Left lobe of liver (tissue), 2 donors: ENCODE measurements at regions not wholly inside any gene's neighbourhood (a gene's known extent, or its start where the extent isn't known, plus 50 kb on each side); places are given as distances from the start of the nearest gene placed in this dataset.
A peak's percentile ranks its signal among the peaks of the same experiment; 100 is the strongest.

Source experiments
- ATAC-seq: fragments of 200-7000 bp; cut with Tn5 transposase; one replicate; pipeline ENCODE4 v1.9.1; 2020; ENCODE audit warnings: mild to moderate bottlenecking, moderate library complexity
- DNase-seq: peaks from one replicate; pipeline ENCODE4 v3.0.0-alpha.2; 2020; ENCODE audit warnings: low spot score
- donor health status: DM: no; HTN: no; CAD: no; lungs with moderate emphysema.
- donor health status: DM: no; HTN: yes; CAD: no.

DNA sequence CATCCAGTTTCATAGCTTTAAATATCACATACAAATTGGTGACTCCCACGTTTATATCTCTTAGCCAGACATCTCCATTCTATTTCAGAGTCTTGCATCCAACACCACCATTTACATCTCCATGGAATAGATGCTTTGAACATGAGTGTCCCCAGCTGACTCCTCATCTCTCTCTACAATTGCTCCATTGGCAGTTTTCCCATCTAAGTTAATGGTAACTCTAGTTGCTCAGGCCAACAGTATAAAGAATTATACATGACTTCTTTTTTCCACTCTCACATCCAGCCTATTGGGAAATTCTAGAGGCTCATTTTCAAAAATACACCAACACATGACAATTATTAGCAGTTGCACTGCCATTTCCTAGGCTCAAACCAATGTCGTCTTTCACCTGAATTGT lies 388.2 kb downstream of the STIM2 start:
- ATAC-seq = no peak
- DNase-seq = no peak

DNA sequence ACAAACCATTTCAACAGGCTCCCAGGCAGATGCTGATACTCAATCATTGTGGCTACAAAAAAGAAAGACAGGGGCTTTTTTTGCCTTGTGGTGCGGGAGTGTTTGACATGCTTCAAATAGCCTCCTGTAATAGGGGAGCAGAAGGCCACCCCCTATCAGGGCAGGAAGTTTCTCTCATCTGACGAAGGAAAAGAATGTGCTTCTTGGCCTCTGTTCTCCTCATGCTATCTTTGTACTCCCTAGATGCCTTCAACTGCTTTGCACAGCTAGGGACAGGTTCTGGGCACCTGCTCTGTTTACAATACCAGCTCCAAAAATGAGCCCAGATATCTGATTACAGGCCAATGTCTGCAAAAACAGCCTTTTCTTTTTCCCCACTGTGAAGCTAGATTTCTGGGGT lies 391.1 kb downstream of the STIM2 start:
- DNase-seq = no peak
- no peak for ATAC-seq

DNA sequence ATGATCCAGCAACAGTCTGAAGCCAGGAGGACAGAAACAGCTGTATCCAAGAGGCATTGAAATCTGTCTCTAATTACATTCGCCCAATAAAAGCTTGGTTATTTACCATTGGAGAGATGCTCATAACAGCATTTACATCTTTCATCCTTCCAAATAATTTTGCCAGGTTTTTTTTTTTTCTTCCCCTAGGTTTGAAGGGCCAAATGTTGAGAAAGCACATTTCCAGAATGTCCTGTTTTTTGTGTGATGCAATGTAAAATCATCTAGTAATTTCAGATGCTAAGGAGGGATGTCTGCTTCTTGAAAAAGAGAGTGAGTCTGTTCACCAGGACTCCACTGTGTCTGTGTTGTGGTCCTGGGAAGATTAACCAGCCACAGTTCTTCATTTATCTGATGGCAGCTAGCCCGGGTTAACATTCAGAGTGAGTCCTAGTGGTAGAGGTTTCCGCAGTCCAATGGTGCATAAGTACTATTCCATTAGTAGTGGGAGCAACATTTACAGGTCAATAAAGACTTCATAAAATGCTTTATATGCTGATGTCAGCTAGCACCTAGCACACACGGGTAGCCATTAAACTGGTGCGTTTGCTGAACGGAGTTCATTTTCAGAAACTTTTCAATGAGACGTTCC lies 406.8 kb downstream of the STIM2 start:
- DNase-seq = no peak
- ATAC-seq = no peak

DNA sequence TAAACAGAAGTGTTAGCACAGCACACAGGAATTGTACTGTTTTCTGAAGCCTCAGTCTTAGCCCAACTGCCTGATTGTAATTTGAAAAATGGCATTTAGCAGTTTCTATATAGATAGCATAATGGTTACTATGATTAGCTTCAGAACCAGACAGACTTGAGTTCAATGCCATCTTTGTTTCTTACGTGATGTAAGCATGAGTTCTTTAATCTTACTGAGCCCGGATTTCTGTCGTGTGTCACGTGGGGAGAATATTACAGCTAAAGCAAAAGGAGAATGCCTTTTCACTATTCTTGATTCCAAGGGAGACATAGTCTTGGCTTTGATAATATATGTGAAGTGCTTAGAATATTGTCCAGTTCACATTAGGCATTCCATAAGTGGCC lies 407.3 kb downstream of the STIM2 start:
- no peak for ATAC-seq
- DNase-seq = no peak

DNA sequence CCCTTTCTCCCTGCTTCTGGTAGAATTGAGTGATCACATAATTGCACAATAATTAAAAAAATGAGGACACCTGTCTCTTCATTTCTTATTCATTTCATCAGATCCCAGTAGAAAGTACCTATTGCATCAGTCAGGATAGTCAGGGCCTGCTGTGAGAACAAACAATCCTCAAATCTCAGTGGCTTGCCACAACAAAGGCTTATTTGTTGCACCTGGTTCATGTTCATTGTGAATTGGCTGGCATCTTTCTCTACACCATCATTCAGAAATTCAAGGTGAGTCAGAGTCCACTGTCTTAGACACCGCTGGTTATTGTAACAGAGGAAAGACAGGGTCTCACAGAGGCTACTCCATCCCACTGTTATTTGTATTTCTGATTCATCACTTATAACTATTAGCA lies 409.8 kb downstream of the STIM2 start:
- DNase-seq (no peak), ATAC-seq (no peak)

DNA sequence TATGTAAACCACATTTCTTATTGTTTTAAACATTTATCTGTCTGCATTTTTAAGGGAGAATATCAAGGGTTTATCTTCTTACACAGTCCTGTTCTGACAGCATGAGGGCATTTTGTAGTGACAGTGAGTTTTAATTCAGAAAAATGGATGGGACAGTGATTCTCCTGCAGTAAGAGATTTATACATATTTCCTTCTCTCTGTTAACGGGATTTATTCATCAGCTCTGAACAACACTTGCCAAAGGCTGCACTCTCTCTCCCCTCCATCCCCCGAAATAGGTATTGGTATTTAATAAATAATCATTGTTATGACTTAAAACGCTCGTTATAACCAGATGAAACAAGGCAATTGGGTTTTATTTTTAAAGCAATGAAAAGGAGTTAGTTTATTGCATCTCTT lies 410.9 kb downstream of the STIM2 start:
- no peak for DNase-seq
- ATAC-seq = no peak

DNA sequence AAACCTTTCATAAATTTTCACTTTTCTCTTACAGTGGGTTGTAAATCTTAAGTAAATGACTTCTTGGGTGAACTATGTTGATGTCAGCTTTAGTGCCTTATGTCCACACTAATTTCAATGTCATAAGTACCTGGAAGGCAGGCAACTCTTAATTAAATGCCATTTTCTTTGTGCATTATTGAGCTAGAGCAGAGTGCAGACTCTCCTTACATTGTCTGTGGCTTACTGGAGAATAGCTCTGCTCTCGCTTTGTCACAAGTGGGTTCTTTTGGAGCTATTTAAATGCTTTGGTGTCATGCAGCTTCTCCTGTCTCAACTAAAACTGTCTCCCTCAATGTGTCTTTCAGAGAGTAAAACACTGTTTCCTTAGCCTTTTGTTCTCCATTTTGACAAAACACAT lies 411.6 kb downstream of the STIM2 start:
- DNase-seq = no peak
- ATAC-seq = no peak

DNA sequence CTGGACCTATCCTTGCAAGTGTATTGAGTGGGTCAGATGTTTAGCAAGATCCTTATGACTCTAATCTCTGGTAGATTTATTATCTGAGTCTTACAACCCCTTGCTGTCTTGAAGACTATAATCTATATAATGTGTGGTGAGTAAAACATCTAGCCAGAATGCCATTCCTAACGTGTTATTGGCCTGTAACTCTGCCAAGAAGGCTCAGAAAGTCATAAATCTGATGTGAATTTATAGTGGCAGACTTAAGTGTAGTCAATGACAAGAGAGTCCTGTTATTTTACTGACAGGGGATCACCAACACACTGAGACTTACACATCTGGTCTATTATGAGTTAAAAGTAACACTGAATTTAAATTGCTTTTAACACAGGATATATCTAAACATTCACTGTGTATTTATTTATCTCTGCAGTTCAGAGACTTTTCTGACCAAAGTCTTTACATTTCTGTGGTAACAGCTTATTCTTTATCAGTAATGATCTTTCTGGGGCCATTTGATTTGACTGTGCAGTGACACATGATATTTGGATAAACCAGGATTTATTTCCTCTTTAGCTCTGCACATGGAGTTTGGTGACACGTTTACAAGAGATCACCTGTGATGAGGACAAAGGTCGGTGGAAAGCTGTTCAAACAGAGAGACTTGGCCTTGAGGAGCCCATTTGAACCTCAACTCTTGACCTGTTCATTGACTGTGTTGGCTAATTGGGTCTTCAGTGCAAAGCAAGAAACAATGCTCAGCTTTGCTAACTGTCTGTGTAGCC lies 415.8 kb downstream of the STIM2 start:
- DNase-seq (no peak), ATAC-seq (no peak)

DNA sequence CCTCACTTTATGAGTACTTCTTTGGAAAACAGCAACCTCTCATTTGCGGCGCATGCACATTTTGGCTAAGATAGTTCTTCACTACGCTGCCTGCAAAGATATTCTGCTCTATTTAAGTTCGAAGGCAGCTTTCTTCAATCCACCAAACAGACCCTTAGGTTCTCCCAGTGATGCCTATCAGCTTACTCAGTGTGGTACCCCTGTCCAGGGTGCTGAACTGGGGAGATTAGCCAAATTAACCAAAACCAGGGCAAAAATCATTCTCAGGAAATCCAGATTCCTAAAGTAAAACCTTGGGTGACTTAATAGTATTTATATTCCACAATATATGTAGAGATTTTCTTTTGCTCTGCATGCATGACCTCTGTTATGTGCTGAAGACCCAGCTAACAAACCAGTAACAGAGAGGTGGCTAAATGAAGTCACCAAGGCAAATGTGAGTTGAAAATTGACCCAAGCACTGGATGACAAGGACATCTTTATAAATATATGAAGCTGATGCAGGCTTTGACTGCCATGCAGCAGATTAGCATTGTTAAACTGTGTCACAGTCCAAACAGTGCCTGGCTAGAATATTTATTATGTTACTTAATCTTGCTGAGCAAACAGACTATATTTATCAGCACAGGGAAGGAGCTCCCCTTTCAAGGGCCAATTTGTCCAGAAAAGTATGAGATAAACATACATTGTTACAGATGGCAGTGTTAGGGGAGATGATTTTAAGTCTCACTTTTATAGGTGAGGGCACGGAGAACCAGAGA lies 418.2 kb downstream of the STIM2 start:
- no peak for DNase-seq
- peak; percentile 50 for ATAC-seq

DNA sequence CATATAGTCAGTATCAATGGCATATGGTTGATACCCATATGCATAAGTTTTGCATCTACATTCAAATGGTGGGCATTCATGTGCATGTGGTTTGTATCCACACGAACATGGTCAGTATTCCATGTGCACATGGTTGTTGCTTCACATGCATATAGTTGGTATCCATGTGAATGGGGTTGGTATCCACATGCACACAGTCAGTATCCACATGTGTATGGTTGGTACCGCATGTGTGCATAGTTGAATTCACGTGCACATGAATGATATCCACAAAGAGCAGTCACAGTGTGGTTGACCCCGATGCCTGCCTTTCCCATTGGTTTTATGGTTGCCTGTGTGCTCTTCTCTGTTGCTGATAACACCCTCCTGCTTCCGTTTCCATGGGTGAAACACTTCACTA lies 427.9 kb downstream of the STIM2 start:
- no peak for DNase-seq
- no peak for ATAC-seq

DNA sequence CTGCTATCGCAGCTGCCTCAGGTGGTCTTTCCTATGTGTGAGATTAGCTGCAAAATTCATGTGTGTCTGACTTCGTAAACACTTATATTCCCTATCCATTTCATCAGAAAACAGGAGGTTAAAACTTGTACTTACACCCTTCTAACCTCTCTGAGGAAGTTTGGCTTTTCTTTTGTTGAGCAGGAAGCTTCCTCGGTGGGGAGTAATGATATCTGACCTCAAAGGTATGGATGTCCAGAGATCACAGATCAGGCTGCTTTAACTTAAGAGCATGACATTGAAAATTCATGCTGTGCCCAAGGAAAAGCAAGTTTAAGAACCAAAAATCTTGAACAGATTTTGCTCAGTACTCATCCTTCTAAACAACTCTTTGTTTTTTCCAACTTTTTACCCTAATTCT lies 429.1 kb downstream of the STIM2 start:
- no peak for DNase-seq
- ATAC-seq = no peak

DNA sequence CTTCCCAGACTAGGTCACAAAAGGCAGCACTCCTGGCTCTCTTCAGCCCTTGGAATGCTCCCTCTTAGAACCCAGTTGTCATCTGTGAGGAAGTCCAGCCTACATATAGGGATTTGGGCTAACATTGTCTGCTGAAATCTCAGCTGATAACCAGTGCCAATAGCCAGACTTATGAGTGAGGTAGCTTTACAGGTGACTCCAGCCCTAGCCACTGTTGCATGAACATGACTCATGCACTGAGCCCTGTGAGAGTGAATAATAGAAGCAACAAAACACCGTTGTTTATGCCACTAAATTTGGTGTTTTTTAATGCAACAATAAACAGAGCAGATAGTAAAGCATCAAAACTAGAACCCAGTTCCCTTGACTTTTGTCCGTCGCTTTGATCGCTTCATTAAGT lies 433.2 kb downstream of the STIM2 start:
- ATAC-seq = no peak
- DNase-seq = no peak

DNA sequence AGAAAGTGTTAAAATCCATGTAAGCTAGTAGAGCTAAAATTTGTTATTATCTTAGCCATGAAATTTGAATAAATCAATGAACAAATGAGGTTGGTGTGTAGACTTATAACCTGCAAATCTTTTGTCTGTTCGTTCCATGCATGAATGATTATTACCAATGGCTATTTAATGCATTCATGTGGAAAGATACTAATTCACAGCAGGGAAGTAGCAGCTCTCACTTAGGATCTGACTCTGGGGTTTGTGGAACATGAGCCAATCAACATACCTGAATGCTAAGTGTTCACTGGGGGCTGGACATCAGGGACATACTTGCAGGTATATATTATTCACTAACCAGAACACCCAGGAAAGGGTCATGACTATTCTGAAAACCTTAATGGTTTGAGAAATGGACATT lies 444.1 kb downstream of the STIM2 start:
- no peak for ATAC-seq
- DNase-seq = no peak

DNA sequence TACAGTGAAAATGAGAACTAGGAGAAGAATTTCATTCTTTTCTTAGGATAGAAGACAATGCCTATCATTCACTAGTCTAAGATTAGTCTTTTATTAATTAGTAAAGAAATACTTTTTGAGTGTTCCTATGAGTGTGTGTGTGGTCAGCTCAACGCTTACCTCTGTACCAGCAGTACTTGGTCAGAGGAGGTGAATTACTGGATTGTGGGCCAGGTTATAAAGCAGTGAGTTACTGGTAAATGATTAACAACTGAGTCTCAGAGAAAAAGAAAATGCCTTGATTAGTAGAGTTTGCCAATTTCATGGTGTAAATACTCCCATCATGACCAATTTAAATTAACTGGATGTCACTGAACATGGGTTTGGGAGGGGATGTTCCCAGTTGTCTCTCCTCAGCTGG lies 444.6 kb downstream of the STIM2 start:
- DNase-seq (no peak), ATAC-seq (no peak)

DNA sequence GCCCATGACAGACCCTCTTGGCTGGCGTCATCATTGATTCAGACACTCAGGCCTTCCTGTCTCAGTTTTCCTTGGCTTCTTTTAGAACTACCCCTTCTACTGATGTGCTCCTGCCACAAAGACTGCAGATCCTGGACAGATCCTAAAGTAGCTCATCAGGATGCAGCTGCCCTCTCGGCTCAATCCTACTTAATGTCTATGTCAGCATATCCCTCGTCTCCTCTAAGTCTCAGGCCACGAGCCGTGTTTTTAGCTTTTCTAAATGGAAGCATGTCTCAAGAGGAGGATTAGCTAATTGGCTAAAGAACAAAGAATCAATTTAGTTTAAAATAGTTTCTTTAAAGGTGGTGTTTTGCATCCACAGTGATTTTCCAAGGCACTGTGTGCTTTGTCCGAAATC lies 447.7 kb downstream of the STIM2 start:
- no peak for DNase-seq
- ATAC-seq = no peak

DNA sequence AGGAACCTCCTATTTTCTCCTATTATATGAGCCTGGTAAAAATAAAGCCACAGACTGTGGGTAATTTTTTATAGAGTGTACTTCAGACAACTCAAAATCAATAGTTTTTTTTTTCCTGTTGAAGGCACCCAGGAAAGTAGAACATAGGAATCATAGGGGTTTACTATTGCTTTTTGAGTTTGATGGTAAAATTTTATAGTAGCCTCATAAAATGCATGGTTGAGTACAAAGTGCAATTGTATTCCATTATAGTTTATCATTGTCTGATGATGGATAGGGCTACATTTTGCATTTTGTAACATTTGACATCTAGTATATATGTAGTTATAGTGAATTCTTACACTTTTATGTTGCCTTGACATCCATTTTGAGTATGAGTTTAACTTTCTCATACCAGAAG lies 455.0 kb downstream of the STIM2 start:
- ATAC-seq = no peak
- no peak for DNase-seq

DNA sequence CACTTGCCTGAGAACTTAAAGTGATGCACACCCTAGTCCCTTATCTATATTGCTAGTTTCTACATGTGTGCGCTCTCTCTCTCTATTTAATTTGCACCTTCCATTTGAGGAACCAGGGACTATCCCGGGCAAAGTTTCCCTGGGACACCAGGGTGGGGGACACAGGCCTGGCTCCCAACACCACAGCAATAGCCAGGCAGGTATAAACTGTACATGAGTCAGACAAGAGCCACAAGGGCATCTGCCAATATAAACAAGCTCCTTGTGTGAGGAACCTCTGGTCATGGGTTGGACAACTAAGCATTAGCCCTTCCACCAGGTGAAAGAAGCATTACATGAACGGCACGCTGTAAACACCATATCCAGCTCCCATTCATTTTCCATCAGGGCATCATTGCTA lies 455.5 kb downstream of the STIM2 start:
- ATAC-seq (no peak), DNase-seq (no peak)

DNA sequence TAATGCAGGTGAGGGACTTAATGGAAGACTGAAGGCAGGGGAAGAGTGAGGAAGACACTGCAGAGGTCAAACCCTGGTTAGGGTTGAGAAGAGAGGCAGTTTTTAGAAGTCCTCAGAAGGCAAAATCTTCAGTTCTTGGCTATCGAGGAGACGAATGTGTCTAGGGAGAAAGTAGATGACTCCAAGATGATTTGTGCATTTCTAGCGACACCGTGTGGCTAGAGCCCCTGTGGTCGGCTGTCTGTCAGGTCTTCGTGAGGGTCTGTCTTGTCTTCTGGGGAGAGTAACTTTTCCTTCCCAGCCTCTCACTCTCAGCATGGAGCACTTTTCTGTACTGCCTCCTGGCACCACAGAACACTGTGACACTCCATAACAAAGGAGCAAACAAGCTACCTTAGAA lies 458.1 kb downstream of the STIM2 start:
- DNase-seq (no peak), ATAC-seq (peak; percentile 49)

DNA sequence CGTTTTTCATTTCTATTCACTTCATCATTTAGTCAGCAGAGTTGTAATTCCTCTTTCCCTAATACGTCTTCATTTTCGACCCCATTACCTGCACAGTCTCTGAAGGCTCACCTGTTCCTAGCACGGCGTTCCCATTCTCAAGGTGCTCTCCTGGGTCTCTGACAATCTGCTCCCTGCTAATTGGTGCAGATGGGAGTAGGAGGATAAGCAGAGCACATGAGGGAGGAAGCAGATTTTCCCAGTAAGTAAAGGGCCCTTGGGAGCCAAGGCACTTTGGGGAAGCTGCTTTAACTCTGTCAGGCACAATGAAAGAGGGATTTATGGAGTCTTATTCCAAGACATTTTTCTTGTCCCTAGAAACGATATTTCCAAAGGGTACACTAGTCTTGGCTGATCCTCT lies 466.4 kb downstream of the STIM2 start:
- DNase-seq (no peak), ATAC-seq (no peak)

DNA sequence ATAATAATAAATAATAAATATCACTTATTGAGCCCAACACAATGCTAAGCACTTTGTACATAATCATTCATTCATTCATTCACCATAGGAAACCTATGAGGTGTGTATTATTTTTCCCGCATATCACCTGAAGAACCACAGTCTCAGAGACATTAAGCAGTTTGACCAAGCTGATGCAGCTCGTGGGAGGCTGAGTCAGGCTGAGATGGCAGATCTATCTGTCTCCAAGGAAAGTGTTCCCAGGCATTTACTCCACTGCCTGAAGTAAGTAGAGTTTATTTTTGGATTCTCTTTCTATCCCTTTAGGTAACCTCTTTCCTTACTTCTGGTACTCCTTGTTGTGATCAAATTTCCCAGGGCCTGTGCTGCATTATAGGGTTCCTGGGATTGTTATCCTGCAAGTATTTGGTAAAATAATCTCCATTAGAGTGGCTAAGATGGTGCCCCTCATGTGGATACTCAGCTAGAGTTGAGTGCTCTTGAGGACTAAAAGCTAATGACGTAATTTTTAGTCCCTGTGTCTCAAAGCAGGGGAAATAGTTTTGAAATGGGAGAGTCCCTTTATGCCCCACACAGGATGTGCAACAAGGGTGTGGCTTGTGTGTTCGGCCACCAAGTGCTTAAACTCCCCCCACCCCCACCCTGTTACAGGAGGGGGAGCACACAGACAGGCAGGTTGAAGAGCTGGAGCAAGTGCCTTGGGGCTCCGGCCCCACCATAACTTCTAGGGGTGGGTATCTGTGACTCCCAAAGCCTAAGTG lies 467.0 kb downstream of the STIM2 start:
- no peak for DNase-seq
- ATAC-seq = no peak

DNA sequence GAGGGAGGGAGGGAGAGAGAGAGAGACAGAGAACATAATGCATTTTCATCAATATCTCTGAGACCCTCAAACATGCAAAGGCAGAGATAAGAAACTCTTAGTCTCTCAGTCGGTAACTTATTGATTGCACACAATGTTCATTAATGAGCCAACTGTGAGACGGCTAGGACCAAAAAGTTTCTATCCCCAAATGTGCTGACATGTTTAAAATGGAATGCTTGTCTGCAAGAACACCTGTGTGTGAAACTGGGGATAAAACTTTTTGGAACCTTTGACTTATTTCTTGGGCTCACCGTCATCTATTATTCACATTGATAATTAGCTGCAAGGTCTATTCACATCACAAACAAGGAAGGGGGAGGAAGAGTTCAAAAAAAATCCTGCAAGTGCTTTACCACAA lies 477.9 kb downstream of the STIM2 start:
- DNase-seq = no peak
- no peak for ATAC-seq

DNA sequence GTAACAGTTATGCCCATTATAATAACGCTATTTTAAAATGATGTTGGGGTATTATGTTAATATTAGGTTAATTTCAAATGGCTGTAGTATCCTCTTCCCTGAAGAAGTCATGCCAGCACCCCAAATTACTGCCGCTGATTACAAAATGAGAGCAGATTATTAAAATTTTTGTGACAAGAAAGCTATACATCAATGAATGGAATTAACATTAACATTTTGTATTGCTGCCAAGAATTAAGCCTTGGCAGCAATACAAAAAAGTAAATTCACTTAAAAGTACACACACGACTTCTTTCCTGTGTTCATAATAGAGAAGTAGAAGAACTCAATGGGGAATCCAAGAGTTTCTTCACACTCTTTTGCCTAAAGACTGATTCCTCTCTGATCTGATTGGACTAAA lies 482.8 kb downstream of the STIM2 start:
- no peak for DNase-seq

More for the DNA sequence above, 482.8 kb downstream of the STIM2 start:
- ATAC-seq = no peak
